GOT3 (cell line): ENCODE measurements at regions not wholly inside any gene's neighbourhood (a gene's known extent, or its start where the extent isn't known, plus 50 kb on each side); places are given as distances from the start of the nearest gene placed in this dataset.

ENCODE experiments used
- DNase-seq: peaks from one replicate; lab custom pipeline; 2025; ENCODE audit warnings: mixed read lengths; lab: John Stamatoyannopoulos, UW

GRCh38 chr15:31975830-31976229, 54.5 kb upstream of the CHRNA7 start:
- no peak for DNase-seq

DNA sequence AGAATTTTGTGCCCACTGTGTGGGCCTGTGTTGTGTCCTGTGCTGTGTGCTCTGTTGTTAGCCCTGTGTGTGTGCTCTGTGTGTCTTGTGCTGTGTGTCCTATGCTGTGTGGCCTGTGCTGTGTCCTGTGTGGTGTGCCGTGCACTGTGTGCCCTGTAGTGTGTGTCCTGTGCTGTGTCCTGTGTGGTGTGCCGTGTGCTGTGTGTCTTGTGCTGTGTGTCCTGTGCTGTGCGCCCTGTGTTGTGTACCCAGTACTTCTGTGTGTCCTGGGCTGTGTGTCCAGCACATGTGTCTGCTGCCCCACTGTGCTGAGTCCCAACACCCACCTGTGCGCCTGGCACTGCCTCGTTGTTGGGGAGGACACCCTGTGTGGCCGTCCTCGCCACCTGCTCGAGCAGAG, 53.2 kb upstream of the CHRNA7 start:
- DNase-seq = no peak

DNA sequence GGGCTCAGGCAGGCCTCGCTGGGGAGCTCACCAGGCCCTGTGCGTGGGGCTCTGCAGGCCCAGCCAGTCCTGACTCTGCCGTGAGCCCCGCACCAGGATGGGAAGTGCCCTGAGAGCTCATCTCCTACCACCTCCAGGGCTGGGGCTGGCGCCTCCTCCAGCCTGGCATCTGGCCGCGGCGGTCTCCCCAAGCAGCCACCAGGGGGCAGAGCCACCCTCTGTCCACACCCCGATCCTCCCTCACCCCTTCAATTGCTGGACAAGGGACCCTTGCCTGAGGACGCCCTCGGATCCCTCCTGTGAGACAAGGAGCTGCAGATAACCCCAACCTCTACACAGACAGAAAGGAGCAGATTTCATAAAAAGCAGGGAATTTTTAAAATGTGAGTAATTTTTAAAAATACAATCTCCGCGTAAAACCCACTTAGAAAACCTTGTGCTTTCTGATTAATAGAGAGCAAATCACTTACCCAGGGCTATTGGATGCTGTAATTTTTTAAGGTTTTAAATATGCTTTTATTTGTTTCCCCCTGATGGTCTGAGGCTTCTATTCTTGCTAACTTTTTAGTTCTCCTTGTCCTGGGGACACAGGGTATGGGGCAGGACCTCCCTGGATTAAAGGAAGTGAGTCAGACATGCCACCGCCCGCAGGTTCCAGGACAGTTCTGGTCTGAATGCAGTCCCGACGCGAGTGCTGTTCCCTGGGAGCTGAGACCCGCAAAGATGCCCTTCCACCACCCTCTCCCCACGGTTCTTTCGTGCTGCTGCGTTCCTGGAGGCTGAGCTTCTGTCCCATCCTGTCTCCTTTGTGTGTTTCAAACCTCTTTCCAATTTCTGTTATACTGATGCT, 52.3 kb upstream of the CHRNA7 start:
- DNase-seq = no peak
